LoVo (cell line): ENCODE measurements at regions not wholly inside any gene's neighbourhood (a gene's known extent, or its start where the extent isn't known, plus 50 kb on each side); places are given as distances from the start of the nearest gene placed in this dataset.

Experiments
- DNase-seq: peaks from one replicate; pipeline ENCODE4 v3.0.0-alpha.2; 2016; ENCODE audit warnings: low spot score

DNA sequence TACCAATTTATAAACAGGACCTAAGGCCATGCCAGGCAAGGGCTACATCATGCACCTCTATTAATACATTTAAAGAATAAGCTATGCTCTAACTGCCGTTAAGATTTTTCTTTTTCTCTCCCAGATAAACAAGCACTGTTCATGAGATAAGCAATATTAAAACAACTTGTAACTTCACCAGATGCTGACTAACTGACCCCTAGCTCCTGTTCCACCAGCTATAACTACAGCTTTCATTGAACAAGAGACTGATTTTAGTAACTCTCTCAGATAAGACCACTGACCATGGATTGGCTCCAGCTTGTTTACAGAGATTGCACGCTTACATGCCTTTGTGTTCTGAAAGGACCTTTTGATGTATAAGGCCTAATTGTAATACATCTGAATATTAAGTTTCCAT lies 540.7 kb upstream of the NECTIN3 start:
- no peak for DNase-seq

DNA sequence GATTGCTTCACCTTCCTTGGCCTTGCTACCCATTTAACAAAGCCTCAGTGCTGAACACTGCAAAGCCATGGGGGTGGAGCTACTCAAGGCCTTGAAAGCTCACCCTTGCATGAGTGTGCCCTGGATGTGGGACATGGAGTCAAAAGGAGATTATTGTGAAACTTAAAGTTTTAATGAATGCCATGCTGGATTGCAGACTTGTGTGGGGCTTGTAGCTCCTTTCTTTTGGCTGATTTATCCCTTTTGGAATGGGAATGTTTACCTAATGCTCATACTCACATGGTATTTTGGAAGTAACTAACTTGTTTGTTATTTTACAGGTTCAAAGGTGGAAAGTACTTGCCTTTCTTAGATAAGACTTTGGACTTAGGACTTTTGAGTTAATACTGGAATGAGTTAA lies 538.5 kb upstream of the NECTIN3 start:
- no peak for DNase-seq

DNA sequence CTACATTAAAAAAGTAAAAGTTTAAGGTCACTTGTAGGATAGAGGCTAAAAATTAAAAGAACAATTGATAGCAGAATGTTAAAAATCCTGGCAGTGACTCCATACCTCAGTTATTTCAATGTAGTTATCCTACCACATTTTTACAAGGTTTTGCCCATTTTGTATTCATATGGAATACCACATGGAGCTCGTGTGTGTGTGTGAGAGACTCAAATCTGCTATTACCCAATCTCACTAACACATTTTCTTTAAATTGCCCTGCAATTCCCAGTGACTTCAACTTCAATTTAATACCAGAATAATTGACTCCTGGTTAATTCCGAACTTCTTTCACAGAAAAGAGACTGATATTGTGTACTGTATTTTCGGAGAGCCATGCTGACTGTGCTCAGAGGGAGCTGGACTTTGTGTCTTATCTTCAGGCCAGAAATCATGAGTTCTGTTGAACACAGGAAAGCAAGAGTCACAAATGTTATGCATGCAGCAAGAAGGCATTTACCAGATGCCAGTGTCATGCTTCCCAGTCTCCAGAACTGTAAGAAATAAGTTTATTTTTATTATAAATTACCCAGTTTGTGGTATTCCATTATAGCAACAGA lies 529.0 kb upstream of the NECTIN3 start:
- no peak for DNase-seq

DNA sequence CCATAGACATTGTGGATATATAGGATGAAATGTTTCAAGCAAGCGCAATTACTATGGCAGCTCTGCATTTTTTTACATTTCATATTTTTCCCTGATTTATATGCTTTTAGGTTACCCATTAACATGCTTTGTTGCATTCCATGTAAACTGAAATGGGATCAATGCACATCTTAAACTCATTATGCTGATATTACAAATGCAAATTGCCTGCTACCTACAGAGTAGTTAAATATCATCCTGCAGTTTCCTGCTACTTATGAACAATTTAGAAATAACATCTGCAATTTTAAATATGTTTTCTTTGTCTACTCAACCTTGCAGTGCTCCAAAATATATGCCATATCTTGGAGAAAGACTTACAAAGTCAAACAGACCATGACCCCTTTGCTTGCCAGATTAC lies 526.9 kb upstream of the NECTIN3 start:
- no peak for DNase-seq

DNA sequence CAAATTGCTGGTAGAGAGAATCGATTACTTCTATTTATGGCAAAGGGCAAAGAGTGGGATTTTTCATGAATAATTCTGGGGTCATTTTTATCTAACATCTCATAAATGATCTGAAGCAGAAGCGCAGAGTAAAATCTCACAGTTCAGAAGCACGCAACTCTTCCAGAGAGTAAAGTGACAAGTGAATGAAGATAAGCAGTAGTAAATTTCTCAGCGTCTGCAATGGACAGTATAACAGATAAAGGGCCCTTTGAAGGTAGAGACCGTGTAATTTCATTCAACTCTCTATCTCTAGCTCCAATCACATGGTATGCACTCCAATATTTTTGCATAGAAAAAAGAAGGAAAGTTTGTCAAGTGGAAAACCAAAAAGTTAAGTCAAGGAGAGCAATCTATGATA lies 521.1 kb upstream of the NECTIN3 start:
- DNase-seq, result no peak

DNA sequence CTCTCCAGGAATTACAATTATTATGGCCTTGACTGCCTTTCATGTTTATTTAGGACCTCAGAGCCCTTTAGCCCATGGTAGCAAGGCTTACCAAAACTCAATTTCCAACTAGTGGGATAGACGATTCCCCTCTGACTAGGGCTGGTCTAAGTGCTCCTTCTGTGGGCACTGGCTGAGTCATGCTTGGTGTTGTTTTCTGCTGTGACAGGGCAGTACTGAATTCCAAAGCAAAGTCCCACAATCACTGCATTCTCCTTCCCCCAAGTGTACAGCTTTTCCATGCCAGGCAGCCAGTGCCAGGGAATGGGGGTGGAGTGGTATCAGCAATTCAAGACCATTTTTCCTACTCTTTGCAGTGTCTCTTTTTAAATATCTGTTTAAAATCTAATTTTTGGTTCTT lies 509.0 kb upstream of the NECTIN3 start:
- no peak for DNase-seq

DNA sequence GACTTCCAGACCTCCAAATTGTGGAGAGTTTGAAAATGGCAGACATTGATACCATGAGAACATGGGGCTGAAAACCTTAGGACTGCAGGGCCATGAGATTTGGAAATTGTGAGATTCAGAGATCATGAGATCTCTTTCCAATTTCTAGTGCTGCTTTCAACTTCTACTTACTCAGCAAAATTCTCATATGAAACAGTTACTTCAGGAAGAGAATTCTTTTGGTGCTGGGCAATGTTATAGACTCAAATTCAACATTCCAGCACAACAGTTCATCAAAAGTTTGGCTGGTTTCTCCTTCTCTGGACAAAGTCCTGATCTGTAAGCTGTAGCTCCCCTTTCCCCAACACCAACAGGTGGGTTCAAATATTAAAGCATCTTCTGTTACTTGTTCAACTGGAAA lies 506.9 kb upstream of the NECTIN3 start:
- DNase-seq, result no peak

DNA sequence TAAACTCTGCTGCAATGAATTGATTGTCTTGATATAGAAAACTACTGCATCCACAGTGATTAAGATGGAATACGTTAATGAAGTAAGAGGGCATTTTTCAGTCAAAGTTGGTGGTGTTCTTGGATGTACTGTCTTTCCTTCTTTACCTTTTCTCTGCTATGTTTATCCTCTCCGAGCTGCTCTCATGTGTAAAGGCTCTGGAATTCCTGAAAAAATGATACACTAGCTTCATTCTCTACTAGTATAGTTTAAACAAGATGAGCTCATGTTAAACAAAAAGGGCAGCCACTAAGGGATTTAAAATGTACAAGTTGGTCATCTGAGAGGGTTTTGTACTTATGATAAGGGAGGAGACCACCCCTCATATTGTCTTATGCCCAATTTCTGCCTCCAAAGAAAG lies 504.6 kb upstream of the NECTIN3 start:
- no peak for DNase-seq

DNA sequence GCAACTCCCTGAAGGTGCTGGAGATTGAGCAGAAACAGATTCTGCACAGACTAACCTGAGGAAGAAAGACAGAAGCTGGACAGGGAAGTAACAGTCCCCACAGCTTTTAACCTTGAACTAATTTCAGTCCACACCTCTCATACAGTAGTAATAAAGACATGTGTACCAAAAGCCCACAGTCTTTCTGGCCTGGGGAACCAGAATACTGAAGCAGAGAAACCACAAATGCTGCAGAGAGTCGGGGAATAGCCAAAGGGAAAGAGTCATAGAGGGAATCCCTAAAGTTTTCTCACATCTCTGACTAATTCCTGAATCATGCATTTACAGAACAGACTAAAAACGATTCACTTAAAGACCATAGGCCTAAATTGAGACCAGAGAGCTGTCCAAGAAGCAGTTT lies 503.4 kb upstream of the NECTIN3 start:
- no peak for DNase-seq

DNA sequence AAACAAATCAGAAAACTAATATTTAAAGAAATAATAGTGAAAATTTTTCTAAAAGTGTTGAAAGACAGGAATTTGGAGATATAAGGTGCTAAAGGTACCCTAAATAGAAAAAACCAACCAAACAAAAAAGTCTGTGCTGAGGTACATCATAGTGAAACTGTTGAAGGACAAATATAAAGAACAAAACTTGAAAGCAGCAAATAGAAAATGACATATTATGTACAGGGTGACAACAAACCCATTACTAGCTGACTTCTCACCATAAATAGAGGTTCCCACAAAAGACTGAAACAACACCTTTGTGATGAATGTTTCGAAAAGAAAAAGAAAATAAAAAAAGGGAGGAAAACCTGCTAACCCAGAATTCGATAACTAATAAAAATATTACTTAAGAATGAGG lies 502.5 kb upstream of the NECTIN3 start:
- DNase-seq, result no peak

DNA sequence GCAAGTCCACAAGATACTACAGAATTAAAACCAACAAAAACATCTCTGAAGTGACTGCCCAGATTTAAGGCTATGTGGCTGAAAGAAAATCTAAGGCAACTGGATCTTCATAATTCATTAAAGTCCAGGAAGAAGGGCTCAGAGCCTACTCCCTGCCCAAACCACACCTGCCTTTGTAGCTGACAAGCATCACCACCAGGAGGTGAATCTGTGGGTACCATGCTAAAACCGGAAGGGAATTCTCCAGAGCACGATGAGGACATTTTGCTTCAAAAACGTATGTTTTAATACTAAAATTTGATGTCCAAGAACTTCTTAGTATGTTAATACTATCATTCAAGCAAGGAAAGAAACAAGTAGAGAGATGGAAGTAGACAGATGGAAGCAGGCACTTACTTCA lies 495.9 kb upstream of the NECTIN3 start:
- no peak for DNase-seq

DNA sequence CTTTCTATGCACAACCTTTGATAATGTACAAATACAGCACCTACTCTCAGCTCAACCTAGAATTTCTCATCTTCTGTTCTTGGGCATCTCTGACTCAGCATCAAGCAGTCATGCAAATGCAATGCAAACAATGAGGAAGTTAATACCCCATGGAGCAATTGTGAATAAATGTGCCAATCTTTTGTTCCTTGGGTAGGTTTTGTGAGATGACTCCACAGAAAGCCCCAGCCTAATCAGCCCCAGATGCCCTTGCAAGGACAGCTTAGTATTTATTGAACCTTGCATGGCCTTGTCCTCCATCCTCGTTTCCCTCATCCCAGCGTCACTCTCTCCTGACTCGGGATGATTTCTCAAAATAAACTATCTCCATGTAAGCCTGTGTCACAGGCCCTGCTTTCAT lies 494.7 kb upstream of the NECTIN3 start:
- DNase-seq, result peak; percentile 40

DNA sequence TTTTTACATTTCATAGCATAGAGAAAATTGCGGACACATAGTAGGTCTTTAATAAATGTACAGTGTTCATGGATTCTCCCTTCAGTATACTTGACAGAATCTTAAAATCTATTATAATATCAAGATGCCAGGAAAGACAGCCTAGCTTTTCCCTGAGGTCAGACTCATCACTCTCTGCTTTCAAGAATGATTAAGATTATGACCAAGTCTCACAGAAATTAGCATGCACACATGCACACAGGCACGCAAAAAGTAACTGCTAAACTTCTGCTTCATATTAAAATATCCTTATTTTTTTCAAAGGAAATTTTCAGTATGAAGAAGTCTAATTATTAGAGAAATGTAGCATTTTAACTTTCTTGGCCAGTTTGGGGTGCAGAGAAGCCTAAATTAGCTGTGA lies 493.8 kb upstream of the NECTIN3 start:
- DNase-seq, result no peak

DNA sequence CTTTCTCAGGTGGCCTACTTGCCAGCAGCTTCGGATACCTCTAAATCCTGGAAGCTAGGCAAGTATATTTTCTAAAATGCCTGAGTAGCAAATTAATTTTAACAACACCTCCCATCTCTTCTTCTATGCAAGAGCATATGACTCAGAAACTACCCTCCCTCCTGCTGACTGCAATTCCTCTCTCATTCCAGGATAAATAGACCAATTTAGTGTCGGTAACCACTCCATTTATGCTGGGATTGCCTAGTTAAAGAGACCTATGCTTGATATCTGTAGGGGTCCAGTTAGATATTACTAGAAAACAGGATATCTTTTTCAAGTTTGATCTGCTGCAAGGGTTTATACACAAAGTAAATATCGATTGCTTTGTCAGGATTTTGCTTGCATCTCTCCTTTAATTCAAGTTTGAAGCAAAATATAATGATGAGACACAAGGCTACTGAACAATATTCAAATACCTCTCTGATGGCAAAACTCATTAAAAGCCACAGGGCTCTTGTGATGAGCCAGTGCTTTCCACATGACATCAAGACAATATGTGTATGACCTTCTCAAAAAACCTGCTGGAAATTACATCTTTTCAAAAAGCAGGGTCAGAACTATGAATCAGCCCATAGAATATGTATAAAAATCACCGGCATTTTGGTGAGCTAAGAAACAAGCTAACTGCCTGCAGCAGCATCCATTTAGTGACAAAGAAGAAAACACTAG lies 491.6 kb upstream of the NECTIN3 start:
- DNase-seq, result no peak

DNA sequence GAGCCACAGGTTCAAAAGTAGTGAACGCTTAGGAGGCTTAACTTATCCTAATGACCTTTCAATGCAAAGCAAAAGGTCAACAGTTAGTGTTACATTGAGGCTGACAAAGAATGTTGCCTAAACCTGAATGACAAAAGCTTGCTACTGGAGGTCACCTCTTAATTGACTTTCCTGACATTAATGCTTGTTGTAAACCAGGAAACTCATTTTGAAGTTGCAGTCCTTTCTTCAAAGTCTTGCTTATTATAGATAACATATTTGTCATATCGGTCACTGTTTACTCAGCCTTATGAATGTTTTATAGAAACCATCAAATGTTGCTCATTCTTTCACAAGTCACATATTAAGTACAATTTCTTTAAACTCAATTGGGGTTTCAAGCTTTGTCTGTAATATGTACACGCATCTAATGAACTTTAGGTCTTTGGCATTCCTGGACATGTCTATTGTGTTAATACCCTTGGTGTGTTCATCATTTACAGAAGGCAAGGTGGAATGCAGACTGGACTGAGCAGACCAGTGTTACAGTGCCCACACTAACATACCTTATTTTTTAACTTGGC lies 488.2 kb upstream of the NECTIN3 start:
- DNase-seq, result peak; percentile 18

DNA sequence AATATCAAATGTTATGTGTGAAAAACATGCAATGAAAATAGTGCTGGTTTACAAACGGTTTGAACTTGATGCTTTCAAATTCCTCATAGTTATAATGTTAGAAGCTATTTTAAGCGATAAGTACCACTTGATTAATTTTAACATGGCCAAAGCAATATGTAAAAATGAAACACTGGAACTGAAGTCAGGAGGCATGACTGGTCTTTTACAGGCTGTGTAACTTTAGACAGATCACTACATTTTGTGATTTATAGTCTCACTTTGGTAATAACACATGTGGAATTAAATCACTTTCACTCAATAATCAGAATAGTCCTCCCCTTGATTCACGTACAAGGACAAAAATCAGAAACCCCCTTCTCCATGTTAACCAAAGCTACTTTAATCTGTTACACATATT lies 482.7 kb upstream of the NECTIN3 start:
- no peak for DNase-seq

DNA sequence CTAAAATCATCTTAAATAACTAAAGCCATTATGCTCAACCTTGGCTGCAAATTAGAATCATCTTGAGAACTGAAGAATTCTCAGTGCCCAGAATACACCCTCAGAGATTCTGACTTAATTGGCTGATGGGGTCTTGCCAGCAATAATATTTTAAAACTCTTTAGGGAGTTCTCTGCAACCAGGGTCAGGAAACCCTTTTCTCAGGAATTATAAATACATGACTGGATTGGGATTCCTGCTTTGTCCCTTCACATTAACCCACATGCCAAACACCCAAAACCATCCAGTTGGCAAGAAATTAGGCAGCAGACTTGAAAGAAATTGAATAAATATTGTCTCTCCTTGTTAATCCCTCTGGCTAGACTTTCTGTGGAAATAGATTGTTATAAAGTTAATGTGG lies 482.3 kb upstream of the NECTIN3 start:
- no peak for DNase-seq

DNA sequence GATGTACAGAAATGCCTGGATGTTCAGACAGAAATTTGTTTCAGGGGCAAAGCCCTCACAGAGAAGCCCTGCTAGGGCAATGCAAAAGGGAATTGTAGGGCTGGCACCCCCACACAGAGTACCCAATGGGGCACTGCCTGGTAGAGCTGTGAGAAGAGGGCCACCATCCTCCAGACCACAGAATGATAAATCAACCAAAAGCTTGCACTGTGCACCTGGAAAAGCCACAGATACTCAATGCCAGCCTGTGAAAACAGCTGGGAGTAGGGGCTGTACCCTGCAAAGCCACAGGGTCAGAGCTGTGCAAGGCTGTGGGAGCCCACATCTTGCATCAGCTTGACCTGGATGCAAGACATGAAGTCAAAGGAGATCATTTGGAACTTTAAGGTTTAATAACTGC lies 477.9 kb upstream of the NECTIN3 start:
- DNase-seq, result no peak

DNA sequence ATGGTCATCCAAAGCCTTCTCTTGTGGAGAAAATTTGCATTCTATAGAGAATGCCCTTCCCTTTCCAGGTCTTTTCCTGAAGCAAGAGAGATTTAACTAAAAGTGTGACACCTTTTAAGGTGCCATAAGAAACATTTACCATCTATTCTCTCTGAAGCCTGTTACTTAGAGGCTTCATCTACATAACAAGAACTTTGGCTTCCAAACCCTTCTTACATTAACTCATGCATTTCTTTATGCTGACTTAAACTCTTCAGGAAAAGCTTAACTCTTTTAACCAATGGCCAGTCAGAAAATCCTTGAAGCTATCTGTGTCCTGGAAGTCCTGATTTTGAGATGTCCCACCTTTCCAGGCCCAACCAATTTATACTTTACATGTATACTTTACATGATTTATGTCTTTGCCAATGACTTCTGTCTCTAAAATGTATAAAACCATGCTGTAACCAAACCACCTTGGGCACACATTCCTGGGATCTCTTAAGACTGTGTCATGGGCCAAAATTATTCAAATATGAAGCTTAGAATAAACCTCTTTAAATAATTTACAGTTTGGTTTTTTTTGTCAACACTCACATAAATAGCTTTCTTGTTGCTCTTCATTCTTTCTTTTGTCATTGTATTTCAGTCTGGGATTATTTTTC lies 472.6 kb upstream of the NECTIN3 start:
- DNase-seq, result no peak

DNA sequence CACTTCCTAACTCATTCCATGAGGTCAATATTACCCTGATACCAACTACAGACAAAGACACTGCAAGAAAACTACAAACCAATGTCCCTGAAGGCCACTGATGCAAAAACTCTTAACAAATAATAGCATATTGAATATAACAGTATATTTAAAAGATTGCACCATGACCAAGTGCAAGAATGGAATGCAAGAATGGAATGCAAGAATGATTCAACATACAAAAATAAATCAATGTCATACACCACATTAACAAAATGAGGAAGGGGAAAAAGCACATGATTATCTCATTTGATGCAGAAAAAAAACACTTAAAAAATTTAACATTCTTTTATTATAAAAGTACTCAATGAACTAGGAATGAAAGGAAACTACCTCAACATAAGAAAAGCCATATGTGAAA lies 463.1 kb upstream of the NECTIN3 start:
- no peak for DNase-seq

DNA sequence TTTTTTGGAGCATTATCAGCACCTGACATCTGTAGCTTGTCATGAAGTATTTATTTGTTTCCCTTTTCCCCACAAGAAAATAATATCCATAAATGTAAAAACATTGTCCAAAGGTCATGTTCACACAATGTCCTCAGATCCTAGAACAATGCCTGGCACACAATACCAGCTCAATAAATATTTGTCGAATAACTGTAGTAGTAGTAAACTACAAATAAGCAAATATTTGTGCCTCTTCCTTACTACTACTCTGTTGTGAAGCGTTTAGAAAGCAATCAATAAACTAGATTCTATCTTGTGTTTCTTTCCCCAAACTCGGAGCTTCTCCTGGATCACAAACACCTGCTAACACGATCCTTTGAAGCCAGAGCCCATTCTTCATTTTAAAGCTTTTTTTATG lies 459.6 kb upstream of the NECTIN3 start:
- no peak for DNase-seq

DNA sequence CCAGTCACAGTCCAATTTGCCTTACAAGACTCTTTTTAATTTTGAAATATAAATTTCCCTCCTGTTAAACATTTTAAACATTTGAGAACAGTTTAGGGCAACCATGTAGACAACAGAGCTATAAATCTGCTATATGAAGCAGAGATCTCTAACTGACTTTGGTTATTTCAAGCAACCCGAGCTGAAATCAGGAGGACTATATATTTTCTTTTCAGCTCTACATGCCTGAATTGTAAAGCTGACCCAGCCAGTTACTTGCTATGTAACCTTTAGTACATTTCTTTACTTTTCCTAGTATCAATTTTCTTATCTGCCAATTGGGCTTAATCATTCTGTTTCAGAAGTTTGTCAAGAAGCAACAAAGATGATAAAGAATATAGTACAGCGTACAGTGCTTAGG lies 457.4 kb upstream of the NECTIN3 start:
- no peak for DNase-seq

DNA sequence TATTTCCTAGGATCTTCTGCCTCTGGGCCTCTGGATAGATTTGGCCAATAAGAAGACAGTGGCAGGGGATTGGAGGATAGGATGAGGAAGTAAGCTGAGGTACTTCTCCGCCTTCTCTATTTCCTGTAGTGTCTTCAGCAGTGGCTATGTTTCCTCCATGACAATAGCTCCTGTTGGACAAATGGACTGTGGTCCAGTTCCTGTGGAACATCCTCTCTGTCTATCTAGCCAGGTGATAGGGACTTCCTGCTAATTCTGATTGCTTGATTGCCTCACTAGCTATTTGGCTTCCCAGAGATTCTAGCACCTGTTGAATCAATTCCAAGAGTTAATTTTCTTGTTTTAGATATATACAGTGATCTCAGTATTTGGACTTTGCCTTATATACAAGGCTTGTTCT lies 456.2 kb upstream of the NECTIN3 start:
- DNase-seq, result no peak
